HepG2 (cell line): ENCODE measurements at regions not wholly inside any gene's neighbourhood (a gene's known extent, or its start where the extent isn't known, plus 50 kb on each side); places are given as distances from the start of the nearest gene placed in this dataset.

ENCODE experiments used
- HIVEP1 ChIP-seq: sonication (generic); formaldehyde crosslinking; IDR thresholded peaks from 2 replicates; pipeline ENCODE4 v1.4.0; 2020; ENCODE audit warnings: mild to moderate bottlenecking, missing genetic modification reagents
- IRX3 ChIP-seq: sonication (generic); formaldehyde crosslinking; IDR thresholded peaks from 2 replicates; pipeline ENCODE4 v1.8.1; 2023; ENCODE audit warnings: mild to moderate bottlenecking, low read depth, missing genetic modification reagents, borderline replicate concordance
- LCORL ChIP-seq, 2 experiments: fragments of 450-650 bp in 1 of 2; sonication (generic) in 1 of 2; formaldehyde crosslinking in 1 of 2; IDR thresholded peaks; 2 replicates each; pipeline versions ENCODE4 v1.5.0 to v1.6.1; 2017 to 2020; ENCODE audit warnings: antibody characterized with exemption in 1 of 2, missing genetic modification reagents in 1 of 2
- MAX ChIP-seq: IDR thresholded peaks from 2 replicates; pipeline ENCODE4 v1.6.1; 2012; ENCODE audit warnings: inconsistent platforms
- MLX ChIP-seq: IDR thresholded peaks from 2 replicates; pipeline ENCODE4 v1.6.1; 2016
- NPAS2 ChIP-seq: sonication (generic); formaldehyde crosslinking; IDR thresholded peaks from 2 replicates; pipeline ENCODE4 v1.8.0; 2022; ENCODE audit warnings: mild to moderate bottlenecking, missing genetic modification reagents, borderline replicate concordance
- REPIN1 ChIP-seq: sonication (generic); formaldehyde crosslinking; IDR thresholded peaks from 2 replicates; pipeline ENCODE4 v1.8.0; 2022; ENCODE audit warnings: missing genetic modification reagents, low read depth, mild to moderate bottlenecking, borderline replicate concordance
- RXRA ChIP-seq: sonication (generic); formaldehyde crosslinking; IDR thresholded peaks from 2 replicates; pipeline ENCODE4 v1.5.1; 2020; ENCODE audit warnings: missing genetic modification reagents
- ZBTB14 ChIP-seq: sonication (generic); formaldehyde crosslinking; IDR thresholded peaks from 2 replicates; pipeline ENCODE4 v1.4.0; 2020; ENCODE audit warnings: missing genetic modification reagents
- ZNF205 ChIP-seq: IDR thresholded peaks from 2 replicates; pipeline ENCODE4 v1.6.1; 2018; ENCODE audit warnings: missing biosample characterization, missing genetic modification reagents
- ZNF317 ChIP-seq: sonication (generic); formaldehyde crosslinking; IDR thresholded peaks from 2 replicates; pipeline ENCODE4 v1.5.0; 2020; ENCODE audit warnings: mild to moderate bottlenecking, missing genetic modification reagents
- ZNF33B ChIP-seq: sonication (generic); formaldehyde crosslinking; IDR thresholded peaks from 2 replicates; pipeline ENCODE4 v1.5.1; 2020; ENCODE audit warnings: mild to moderate bottlenecking, missing genetic modification reagents
- ZNF598 ChIP-seq: sonication (generic); formaldehyde crosslinking; IDR thresholded peaks from 2 replicates; pipeline ENCODE4 v1.5.1; 2020; ENCODE audit warnings: mild to moderate bottlenecking, missing genetic modification reagents, borderline replicate concordance
- TF ChIP-seq, protein P1 (sequence below): sonication (generic); formaldehyde crosslinking; IDR thresholded peaks from 2 replicates; pipeline ENCODE4 v1.5.0; 2020; ENCODE audit warnings: mild to moderate bottlenecking, missing genetic modification reagents, borderline replicate concordance
- TF ChIP-seq, protein P2 (sequence below): sonication (generic); formaldehyde crosslinking; IDR thresholded peaks from 2 replicates; pipeline ENCODE4 v1.4.0; 2020; ENCODE audit warnings: mild to moderate bottlenecking, missing genetic modification reagents
- TF ChIP-seq, protein P3 (sequence below): sonication (generic); formaldehyde crosslinking; IDR thresholded peaks from 2 replicates; pipeline ENCODE4 v1.5.1; 2020; ENCODE audit warnings: mild to moderate bottlenecking, missing genetic modification reagents, moderate library complexity
- TF ChIP-seq, protein P4 (sequence below): sonication (generic); formaldehyde crosslinking; IDR thresholded peaks from 2 replicates; pipeline ENCODE4 v1.8.1; 2023; ENCODE audit warnings: mild to moderate bottlenecking, missing genetic modification reagents

GRCh38 chr1:244969355-244970235, 105.3 kb upstream of the HNRNPU start (continued):
- TF ChIP-seq REPIN1 (CRISPR knock-in tag) (0 out of 2 replicates have a peak, but pooled peaks have one; percentile 35), ZBTB14 (CRISPR knock-in tag) (peak; percentile 42; the same call in 1 of the 2 replicates), ZNF33B (CRISPR knock-in tag) (peak; percentile 82; the same call in 1 of the 2 replicates), HIVEP1 (CRISPR knock-in tag) (peak; percentile 80; the same call in 1 of the 2 replicates), MLX (CRISPR knock-in tag) (no peak), RXRA (CRISPR knock-in tag) (peak; percentile 59; the same call in 1 of the 2 replicates), ZNF205 (CRISPR knock-in tag) (no peak), LCORL (IDR thresholded peaks at IDR 0.05) (peak; percentile 31; the same call in 1 of the 2 replicates), LCORL (CRISPR knock-in tag; IDR thresholded peaks at IDR 0.05) (no peak; the same call in 1 of the 2 replicates), ZNF598 (CRISPR knock-in tag) (0 out of 2 replicates have a peak, but pooled peaks have one; percentile 41), MAX (peak; percentile 61), NPAS2 (CRISPR knock-in tag) (0 out of 2 replicates have a peak, but pooled peaks have one; percentile 5), ZNF317 (CRISPR knock-in tag) (peak; percentile 68; the same call in 1 of the 2 replicates), IRX3 (peak; percentile 87)
- TF ChIP-seq, protein P1, sequence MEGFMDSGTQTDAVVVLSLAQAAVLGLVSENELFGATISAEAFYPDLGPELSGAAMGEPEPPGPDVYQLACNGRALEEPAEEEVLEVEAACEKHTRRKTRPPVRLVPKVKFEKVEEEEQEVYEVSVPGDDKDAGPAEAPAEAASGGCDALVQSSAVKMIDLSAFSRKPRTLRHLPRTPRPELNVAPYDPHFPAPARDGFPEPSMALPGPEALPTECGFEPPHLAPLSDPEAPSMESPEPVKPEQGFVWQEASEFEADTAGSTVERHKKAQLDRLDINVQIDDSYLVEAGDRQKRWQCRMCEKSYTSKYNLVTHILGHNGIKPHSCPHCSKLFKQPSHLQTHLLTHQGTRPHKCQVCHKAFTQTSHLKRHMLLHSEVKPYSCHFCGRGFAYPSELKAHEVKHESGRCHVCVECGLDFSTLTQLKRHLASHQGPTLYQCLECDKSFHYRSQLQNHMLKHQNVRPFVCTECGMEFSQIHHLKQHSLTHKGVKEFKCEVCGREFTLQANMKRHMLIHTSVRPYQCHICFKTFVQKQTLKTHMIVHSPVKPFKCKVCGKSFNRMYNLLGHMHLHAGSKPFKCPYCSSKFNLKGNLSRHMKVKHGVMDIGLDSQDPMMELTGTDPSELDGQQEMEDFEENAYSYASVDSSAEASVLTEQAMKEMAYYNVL (CRISPR knock-in tag): peak; percentile 58; the same call in 1 of the 2 replicates
- TF ChIP-seq, protein P2, sequence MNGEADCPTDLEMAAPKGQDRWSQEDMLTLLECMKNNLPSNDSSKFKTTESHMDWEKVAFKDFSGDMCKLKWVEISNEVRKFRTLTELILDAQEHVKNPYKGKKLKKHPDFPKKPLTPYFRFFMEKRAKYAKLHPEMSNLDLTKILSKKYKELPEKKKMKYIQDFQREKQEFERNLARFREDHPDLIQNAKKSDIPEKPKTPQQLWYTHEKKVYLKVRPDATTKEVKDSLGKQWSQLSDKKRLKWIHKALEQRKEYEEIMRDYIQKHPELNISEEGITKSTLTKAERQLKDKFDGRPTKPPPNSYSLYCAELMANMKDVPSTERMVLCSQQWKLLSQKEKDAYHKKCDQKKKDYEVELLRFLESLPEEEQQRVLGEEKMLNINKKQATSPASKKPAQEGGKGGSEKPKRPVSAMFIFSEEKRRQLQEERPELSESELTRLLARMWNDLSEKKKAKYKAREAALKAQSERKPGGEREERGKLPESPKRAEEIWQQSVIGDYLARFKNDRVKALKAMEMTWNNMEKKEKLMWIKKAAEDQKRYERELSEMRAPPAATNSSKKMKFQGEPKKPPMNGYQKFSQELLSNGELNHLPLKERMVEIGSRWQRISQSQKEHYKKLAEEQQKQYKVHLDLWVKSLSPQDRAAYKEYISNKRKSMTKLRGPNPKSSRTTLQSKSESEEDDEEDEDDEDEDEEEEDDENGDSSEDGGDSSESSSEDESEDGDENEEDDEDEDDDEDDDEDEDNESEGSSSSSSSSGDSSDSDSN (CRISPR knock-in tag): peak; percentile 97
- TF ChIP-seq, protein P3, sequence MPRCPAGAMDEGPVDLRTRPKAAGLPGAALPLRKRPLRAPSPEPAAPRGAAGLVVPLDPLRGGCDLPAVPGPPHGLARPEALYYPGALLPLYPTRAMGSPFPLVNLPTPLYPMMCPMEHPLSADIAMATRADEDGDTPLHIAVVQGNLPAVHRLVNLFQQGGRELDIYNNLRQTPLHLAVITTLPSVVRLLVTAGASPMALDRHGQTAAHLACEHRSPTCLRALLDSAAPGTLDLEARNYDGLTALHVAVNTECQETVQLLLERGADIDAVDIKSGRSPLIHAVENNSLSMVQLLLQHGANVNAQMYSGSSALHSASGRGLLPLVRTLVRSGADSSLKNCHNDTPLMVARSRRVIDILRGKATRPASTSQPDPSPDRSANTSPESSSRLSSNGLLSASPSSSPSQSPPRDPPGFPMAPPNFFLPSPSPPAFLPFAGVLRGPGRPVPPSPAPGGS: peak; percentile 52; the same call in 1 of the 2 replicates
- TF ChIP-seq, protein P4, sequence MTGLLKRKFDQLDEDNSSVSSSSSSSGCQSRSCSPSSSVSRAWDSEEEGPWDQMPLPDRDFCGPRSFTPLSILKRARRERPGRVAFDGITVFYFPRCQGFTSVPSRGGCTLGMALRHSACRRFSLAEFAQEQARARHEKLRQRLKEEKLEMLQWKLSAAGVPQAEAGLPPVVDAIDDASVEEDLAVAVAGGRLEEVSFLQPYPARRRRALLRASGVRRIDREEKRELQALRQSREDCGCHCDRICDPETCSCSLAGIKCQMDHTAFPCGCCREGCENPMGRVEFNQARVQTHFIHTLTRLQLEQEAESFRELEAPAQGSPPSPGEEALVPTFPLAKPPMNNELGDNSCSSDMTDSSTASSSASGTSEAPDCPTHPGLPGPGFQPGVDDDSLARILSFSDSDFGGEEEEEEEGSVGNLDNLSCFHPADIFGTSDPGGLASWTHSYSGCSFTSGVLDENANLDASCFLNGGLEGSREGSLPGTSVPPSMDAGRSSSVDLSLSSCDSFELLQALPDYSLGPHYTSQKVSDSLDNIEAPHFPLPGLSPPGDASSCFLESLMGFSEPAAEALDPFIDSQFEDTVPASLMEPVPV (CRISPR knock-in tag): 0 out of 2 replicates have a peak, but pooled peaks have one; percentile 29
